ENCODE measurements at regions not wholly inside any gene's neighbourhood (a gene's known extent, or its start where the extent isn't known, plus 50 kb on each side); places are given as distances from the start of the nearest gene placed in this dataset.

DNA sequence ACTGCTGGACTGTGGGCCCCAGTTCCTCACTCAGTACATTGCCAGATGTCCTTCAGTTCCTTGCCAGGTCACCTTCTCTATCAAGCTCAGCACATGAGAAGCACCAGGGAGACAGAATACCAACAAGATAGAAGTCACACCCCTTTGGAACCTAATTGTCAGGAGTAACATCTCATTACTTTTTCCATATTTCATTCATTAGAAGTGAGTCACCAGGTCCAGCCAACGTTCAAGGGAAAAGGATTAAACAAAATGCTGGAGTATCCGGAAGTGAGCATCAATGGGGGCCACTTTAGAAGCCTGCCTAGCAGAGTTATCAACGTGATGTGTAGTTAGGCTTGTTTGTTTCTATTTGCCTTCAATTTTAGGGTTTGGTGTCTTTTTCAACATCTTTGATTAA lies 569.3 kb downstream of the MIAT start:
- H2AFZ ChIP-seq (ENCODE audit: low read length, unreplicated experiment), result no peak overlapping the region
- H3K27me3 ChIP-seq (ENCODE audit: insufficient read depth, low read length), result no peaks in the 10 kb centered on the region
- no peaks in the 10 kb centered on the region for H3K36me3 ChIP-seq (ENCODE audit: insufficient read depth, low read length)
- no peaks in the 10 kb centered on the region for H3K79me2 ChIP-seq (ENCODE audit: control insufficient read depth, insufficient read depth, low read length, unreplicated experiment)
- H3K4me3 ChIP-seq (ENCODE audit: low read depth, low read length), result no peak overlapping the region
- H3K27ac ChIP-seq (ENCODE audit: low read depth, low read length), result no peak overlapping the region
- peaks cover 20% of the 10 kb centered on the region for H3K4me1 ChIP-seq (ENCODE audit: control insufficient read depth, insufficient read depth, low read length, unreplicated experiment)

DNA sequence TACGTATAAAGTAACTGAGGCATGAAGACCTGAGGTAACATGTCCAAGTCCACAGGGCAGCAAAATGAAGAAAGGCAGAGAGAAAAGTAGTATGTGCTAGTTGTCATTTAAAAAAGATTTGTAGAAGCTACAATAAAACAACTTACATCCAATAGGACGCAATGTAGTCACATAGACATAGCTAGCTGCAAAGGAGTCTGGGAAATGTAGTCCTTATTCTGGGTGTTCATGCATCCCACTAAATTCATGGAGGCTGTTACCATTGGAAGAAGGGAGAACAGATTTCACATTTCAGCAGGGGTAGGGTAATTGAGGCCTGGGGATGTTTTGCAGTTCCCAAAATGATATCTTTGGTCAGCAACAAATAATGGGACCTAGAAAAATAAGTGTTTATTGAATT lies 571.4 kb downstream of the MIAT start:
- Histone ChIP-seq H3K27ac (ENCODE audit: low read depth, low read length) (no peak overlapping the region), H2AFZ (ENCODE audit: low read length, unreplicated experiment) (no peak overlapping the region), H3K4me1 (ENCODE audit: control insufficient read depth, insufficient read depth, low read length, unreplicated experiment) (peaks cover 19% of the 10 kb centered on the region), H3K4me3 (ENCODE audit: low read depth, low read length) (no peak overlapping the region), H3K79me2 (ENCODE audit: control insufficient read depth, insufficient read depth, low read length, unreplicated experiment) (no peaks in the 10 kb centered on the region), H3K36me3 (ENCODE audit: insufficient read depth, low read length) (no peaks in the 10 kb centered on the region), H3K27me3 (ENCODE audit: insufficient read depth, low read length) (no peaks in the 10 kb centered on the region)

DNA sequence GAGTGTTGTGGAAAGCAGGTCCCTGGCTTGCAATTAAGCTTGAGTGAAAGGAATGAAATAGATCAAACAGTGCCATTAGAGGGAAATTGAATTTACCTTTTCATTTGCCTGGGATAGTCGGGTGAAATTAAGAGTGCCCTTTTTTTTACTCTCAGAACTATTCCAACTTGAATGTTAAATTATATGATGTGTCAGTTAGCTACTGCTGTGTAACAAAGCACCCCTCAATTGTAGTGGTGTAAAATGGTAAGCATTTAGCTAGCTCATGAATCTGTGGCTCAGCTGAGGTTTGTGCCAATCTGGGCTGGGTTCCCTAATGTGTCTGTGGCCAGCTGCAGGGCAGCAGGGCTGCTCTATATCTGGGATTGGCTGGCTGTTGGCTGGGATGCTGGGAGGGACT lies 571.4 kb downstream of the MN1 start:
- H2AFZ ChIP-seq (ENCODE audit: low read length, unreplicated experiment), result no peak overlapping the region
- H3K27me3 ChIP-seq (ENCODE audit: insufficient read depth, low read length), result no peaks in the 10 kb centered on the region
- no peaks in the 10 kb centered on the region for H3K79me2 ChIP-seq (ENCODE audit: control insufficient read depth, insufficient read depth, low read length, unreplicated experiment)
- H3K36me3 ChIP-seq (ENCODE audit: insufficient read depth, low read length), result no peaks in the 10 kb centered on the region
- H3K27ac ChIP-seq (ENCODE audit: low read depth, low read length), result no peak overlapping the region
- H3K4me3 ChIP-seq (ENCODE audit: low read depth, low read length), result no peak overlapping the region
- H3K4me1 ChIP-seq (ENCODE audit: control insufficient read depth, insufficient read depth, low read length, unreplicated experiment), result peaks cover 8% of the 10 kb centered on the region

DNA sequence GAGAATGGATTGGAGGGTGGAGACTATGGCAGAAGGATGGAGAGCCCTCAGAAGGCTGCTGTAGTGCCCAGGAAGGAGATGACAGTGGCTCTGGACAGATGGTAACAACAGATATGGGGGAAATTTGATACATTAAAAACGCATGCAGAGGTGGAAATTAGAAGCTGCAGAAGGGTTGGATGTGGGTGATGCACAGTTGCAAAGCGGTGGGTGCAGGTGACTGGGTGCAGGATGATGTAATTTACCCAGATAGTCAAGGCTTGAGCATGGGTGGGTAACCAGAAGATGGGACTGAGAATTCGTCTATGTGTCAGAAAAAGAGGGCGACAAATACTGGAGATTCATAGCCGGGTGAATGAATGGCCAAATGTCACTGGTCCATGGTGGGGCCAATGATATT lies 570.3 kb downstream of the MN1 start:
- no peaks in the 10 kb centered on the region for H3K79me2 ChIP-seq (ENCODE audit: control insufficient read depth, insufficient read depth, low read length, unreplicated experiment)
- no peaks in the 10 kb centered on the region for H3K36me3 ChIP-seq (ENCODE audit: insufficient read depth, low read length)
- H3K27me3 ChIP-seq (ENCODE audit: insufficient read depth, low read length), result no peaks in the 10 kb centered on the region
- peaks cover 6% of the 10 kb centered on the region for H3K4me1 ChIP-seq (ENCODE audit: control insufficient read depth, insufficient read depth, low read length, unreplicated experiment)
- no peak overlapping the region for H2AFZ ChIP-seq (ENCODE audit: low read length, unreplicated experiment)
- no peak overlapping the region for H3K27ac ChIP-seq (ENCODE audit: low read depth, low read length)
- no peak overlapping the region for H3K4me3 ChIP-seq (ENCODE audit: low read depth, low read length)

DNA sequence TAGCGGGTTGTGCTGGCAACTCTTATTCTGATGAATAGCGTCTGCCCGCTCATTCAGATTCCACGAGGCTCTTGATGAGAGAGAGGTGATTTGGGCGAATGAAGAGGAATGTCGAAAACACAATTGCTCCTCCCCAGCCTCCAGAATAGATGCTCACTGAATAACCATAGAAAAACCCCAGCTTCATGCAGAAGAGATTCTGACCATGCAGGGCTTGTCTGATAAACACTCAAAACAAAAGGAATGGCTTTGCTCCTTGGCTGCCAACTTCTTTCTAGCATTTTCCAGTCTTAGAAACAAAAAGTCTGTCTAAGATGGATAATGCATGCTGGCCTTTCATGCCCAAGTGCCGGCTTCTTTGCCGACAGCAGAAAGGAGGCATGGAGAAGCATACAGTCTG lies 569.5 kb downstream of the MN1 start:
- H3K79me2 ChIP-seq (ENCODE audit: control insufficient read depth, insufficient read depth, low read length, unreplicated experiment), result no peaks in the 10 kb centered on the region
- no peak overlapping the region for H3K4me3 ChIP-seq (ENCODE audit: low read depth, low read length)
- no peak overlapping the region for H3K27ac ChIP-seq (ENCODE audit: low read depth, low read length)
- H3K4me1 ChIP-seq (ENCODE audit: control insufficient read depth, insufficient read depth, low read length, unreplicated experiment), result no peaks in the 10 kb centered on the region
- H2AFZ ChIP-seq (ENCODE audit: low read length, unreplicated experiment), result no peak overlapping the region
- H3K27me3 ChIP-seq (ENCODE audit: insufficient read depth, low read length), result no peaks in the 10 kb centered on the region
- no peaks in the 10 kb centered on the region for H3K36me3 ChIP-seq (ENCODE audit: insufficient read depth, low read length)

DNA sequence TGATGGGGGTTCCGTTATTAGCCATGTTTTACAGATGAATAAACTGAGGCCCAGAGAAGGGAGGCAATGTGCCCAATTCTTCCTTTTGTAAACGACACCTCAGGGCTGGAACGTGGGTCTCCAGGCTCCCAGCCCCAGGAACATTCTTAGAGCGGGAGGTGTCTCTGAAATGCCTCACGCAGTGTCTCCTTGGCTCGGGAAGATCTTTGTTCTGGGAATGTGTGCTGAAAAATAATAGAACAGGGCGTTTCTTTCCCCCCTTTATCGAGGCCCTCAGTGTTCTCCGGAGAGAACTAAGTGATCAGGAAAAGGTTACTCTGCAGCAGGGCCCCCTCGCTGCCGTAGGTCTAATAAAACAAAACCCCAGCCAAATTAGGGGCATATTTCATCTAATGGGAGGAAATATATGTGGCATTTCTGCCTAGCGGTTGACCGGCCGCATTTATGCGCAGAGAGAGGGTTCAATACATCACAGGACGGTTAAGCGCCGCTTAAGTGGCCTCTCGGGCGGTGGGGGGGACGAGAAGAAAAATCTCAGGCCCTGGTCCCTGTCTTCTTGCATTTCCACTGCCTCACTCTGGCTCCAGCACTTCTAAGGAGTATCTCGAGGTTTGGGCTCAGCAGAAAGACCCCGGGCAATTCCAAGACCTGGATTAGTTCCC lies 564.3 kb downstream of the MN1 start:
- Histone ChIP-seq H3K27ac (ENCODE audit: low read depth, low read length) (no peak overlapping the region), H3K27me3 (ENCODE audit: insufficient read depth, low read length) (no peaks in the 10 kb centered on the region), H3K4me1 (ENCODE audit: control insufficient read depth, insufficient read depth, low read length, unreplicated experiment) (peaks cover 12% of the 10 kb centered on the region), H2AFZ (ENCODE audit: low read length, unreplicated experiment) (no peak overlapping the region), H3K79me2 (ENCODE audit: control insufficient read depth, insufficient read depth, low read length, unreplicated experiment) (no peaks in the 10 kb centered on the region), H3K4me3 (ENCODE audit: low read depth, low read length) (no peak overlapping the region), H3K36me3 (ENCODE audit: insufficient read depth, low read length) (no peaks in the 10 kb centered on the region)

DNA sequence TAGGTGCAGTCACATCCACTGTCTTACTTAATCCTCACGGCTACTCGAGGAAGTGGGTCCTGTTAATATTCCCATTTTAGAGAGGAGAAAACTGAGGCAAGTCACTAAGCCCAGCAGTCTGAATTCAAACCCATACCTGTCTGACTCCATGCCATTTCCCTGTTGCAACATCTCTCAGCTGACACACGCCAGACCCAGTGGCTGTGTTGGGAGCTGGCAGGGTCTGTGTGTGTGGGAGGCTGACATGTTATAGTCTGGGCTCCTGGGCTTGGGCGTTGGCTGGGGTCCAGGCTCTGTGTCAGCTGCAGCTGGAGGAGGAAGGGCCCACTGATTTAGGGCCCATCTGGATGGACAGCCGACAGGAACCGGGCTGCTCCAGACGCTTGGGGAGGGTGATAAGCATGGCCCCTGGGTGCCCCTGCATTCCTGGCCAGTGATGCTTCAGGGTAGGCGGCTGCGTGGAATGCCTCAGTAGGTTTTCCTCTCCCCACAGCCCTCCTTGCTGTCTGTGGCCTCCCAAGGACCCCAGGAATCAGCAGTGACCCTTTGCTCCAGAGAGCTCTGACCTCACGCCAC lies 562.5 kb downstream of the MN1 start:
- Histone ChIP-seq H3K4me1 (ENCODE audit: control insufficient read depth, insufficient read depth, low read length, unreplicated experiment) (peaks cover 12% of the 10 kb centered on the region), H2AFZ (ENCODE audit: low read length, unreplicated experiment) (no peak overlapping the region), H3K79me2 (ENCODE audit: control insufficient read depth, insufficient read depth, low read length, unreplicated experiment) (no peaks in the 10 kb centered on the region), H3K27me3 (ENCODE audit: insufficient read depth, low read length) (no peaks in the 10 kb centered on the region), H3K27ac (ENCODE audit: low read depth, low read length) (no peak overlapping the region), H3K4me3 (ENCODE audit: low read depth, low read length) (no peak overlapping the region), H3K36me3 (ENCODE audit: insufficient read depth, low read length) (no peaks in the 10 kb centered on the region)

DNA sequence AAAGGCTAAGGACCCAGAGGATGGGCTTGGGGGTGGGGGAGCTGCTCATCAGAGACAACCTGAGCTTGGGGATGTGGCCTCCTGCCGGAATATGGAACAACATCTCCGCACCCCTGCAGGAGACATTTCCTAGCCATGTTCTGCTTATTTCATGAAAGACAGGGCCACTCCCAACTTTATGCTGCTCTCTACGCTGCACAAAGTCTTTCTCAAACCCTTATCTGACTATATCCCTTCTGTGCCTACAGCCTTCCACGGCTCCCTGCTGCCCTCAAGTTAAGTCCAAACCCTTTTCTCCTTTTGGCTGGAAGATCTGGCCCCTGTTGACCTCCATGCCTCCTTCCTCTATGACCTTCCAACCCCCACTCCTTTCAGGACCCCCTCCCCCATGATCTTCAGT lies 562.0 kb downstream of the MN1 start:
- Histone ChIP-seq H3K27ac (ENCODE audit: low read depth, low read length) (no peak overlapping the region), H3K79me2 (ENCODE audit: control insufficient read depth, insufficient read depth, low read length, unreplicated experiment) (no peaks in the 10 kb centered on the region), H3K27me3 (ENCODE audit: insufficient read depth, low read length) (no peaks in the 10 kb centered on the region), H3K4me3 (ENCODE audit: low read depth, low read length) (no peak overlapping the region), H3K36me3 (ENCODE audit: insufficient read depth, low read length) (no peaks in the 10 kb centered on the region), H3K4me1 (ENCODE audit: control insufficient read depth, insufficient read depth, low read length, unreplicated experiment) (peaks cover 12% of the 10 kb centered on the region), H2AFZ (ENCODE audit: low read length, unreplicated experiment) (no peak overlapping the region)

DNA sequence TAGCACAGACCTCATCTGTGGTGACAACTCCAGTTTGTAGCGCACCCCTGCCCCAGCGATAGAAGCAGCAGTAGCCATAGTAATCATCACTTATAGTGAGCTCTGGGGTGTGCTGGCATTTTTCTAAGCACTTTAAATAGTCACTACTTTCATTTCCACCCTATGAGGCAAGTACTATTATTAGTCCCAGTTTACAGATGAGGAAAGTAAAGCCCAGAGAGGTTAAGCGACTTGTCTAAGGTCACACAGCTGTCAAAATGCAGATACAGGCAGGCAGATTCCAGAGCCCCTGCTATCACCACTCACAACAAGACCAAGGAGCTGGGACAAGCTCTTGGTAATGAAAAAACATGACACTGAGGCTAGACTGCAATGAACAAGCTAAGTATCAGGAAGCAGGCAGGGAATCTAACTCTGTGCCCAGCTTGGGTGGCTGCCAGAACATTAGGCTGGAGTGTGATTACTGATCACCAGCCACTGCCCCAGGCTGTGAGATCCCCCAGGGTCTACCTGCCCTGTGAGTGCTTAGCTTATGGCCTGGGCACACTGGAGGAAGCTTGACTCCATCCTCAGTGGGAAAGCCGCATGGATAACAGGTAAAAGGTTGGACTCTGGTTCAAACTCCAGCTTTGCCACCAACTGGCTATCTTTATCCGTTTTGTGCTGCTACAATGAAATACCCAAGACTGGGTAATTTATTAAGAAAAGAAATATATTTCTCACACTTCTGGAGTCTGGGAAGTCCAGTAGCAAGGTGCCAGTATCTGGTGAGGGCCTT lies 561.1 kb downstream of the MN1 start:
- Histone ChIP-seq H3K79me2 (ENCODE audit: control insufficient read depth, insufficient read depth, low read length, unreplicated experiment) (no peaks in the 10 kb centered on the region), H2AFZ (ENCODE audit: low read length, unreplicated experiment) (no peak overlapping the region), H3K27me3 (ENCODE audit: insufficient read depth, low read length) (no peaks in the 10 kb centered on the region), H3K36me3 (ENCODE audit: insufficient read depth, low read length) (no peaks in the 10 kb centered on the region), H3K4me1 (ENCODE audit: control insufficient read depth, insufficient read depth, low read length, unreplicated experiment) (peaks cover 12% of the 10 kb centered on the region), H3K4me3 (ENCODE audit: low read depth, low read length) (no peak overlapping the region), H3K27ac (ENCODE audit: low read depth, low read length) (no peak overlapping the region)

DNA sequence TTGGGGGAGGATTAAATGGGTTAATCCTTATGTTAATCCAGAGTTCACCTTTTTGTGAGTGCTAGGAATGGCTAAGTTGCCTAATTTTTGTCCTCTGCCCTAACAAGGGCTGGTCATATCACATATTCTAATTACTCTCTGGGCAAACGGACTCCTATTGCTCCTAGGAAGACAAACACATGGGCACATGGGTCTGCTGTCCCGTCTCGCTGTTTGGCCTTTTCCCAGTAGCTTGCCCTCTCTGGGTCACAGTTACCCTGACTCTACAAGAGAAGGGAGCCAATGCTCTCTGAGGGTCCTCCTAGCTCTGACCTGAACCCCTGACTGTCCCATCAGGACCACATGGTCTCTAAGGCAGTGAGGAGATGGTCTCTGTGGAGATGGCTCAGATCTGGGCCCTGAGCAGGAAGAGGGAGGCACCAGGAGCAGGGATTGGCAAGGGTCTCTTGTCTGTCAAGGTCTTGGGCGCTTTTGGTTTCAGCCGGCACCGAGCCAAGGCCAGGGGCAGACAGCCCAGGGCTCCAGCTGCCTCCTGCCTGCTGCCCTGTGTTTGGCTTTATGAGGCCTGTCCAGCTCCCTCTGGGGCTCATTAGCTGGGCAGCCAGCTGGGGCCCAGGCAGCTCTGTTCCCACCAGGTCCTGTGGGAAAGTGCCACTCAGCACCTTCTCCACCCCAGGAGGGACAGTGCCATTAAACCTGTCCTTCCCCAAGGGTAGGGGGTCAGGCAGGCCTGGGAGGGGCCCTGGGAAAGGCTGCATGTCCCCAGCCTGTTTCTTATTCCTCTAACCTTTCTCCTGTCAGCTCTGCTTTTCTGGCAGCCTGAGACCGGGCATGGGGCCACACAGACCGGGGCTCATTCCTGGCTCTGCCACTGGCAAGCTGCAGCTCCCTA lies 559.9 kb downstream of the MN1 start:
- H3K27me3 ChIP-seq (ENCODE audit: insufficient read depth, low read length), result no peaks in the 10 kb centered on the region
- no peak overlapping the region for H2AFZ ChIP-seq (ENCODE audit: low read length, unreplicated experiment)
- no peak overlapping the region for H3K27ac ChIP-seq (ENCODE audit: low read depth, low read length)

More for the DNA sequence above, 559.9 kb downstream of the MN1 start:
- peaks cover 12% of the 10 kb centered on the region for H3K4me1 ChIP-seq (ENCODE audit: control insufficient read depth, insufficient read depth, low read length, unreplicated experiment)
- H3K4me3 ChIP-seq (ENCODE audit: low read depth, low read length), result no peak overlapping the region
- H3K36me3 ChIP-seq (ENCODE audit: insufficient read depth, low read length), result no peaks in the 10 kb centered on the region
- H3K79me2 ChIP-seq (ENCODE audit: control insufficient read depth, insufficient read depth, low read length, unreplicated experiment), result no peaks in the 10 kb centered on the region
